Liver (tissue), 8 donors: ENCODE measurements at regions not wholly inside any gene's neighbourhood (a gene's known extent, or its start where the extent isn't known, plus 50 kb on each side); places are given as distances from the start of the nearest gene placed in this dataset.

Experiments
- DNase-seq: peaks from one replicate; pipeline ENCODE4 v3.0.0-alpha.2; 2017; ENCODE audit warnings: low spot score
- H3K27ac ChIP-seq, 2 donors: one replicate each; pipeline ENCODE4 v1.7.0; 2013; ENCODE audit warnings: inconsistent platforms in 2 of 2, low read length in 2 of 2, control low read depth in 1 of 2, low read depth in 1 of 2, mild to moderate bottlenecking in 1 of 2
- H3K27me3 ChIP-seq, 4 donors: one replicate each; pipeline versions ENCODE4 v1.6.1 to v1.7.0; 2013; ENCODE audit warnings: low read length in 3 of 4, inconsistent platforms in 1 of 4, mild to moderate bottlenecking in 1 of 4, moderate library complexity in 1 of 4; ENCODE audit not compliant: control insufficient read depth in 4 of 4, insufficient read depth in 4 of 4
- H3K36me3 ChIP-seq, 4 donors: one replicate each; pipeline versions ENCODE4 v1.6.1 to v1.7.0; 2013; ENCODE audit warnings: low read length in 3 of 4, mild to moderate bottlenecking in 3 of 4, low read depth in 1 of 4, moderate library complexity in 1 of 4; ENCODE audit not compliant: control insufficient read depth in 4 of 4, insufficient read depth in 3 of 4
- H3K4me1 ChIP-seq, 4 donors: one replicate each; pipeline versions ENCODE4 v1.6.1 to v1.7.0; 2013; ENCODE audit warnings: low read length in 3 of 4, mild to moderate bottlenecking in 3 of 4, moderate library complexity in 1 of 4; ENCODE audit not compliant: control insufficient read depth in 4 of 4, insufficient read depth in 4 of 4
- H3K4me3 ChIP-seq, 3 donors: one replicate each; pipeline versions ENCODE4 v1.6.1 to v1.7.0; 2013; ENCODE audit warnings: low read length in 3 of 3, control low read depth in 1 of 3, low read depth in 1 of 3, mild to moderate bottlenecking in 1 of 3
- H3K9ac ChIP-seq, 2 donors: one replicate each; pipeline ENCODE4 v1.7.0; 2013; ENCODE audit warnings: low read length in 2 of 2, mild to moderate bottlenecking in 2 of 2, moderate library complexity in 2 of 2, control low read depth in 1 of 2, low read depth in 1 of 2
- H3K9me3 ChIP-seq, 4 donors: one replicate each; pipeline versions ENCODE4 v1.6.1 to v1.7.0; 2013; ENCODE audit warnings: low read length in 3 of 4; ENCODE audit not compliant: control insufficient read depth in 4 of 4
- ATF3 ChIP-seq: IDR thresholded peaks from 2 replicates; pipeline ENCODE4 v1.6.1; 2016; ENCODE audit warnings: antibody characterized with exemption
- CTCF ChIP-seq: fragments of 150-350 bp; IDR thresholded peaks from 2 replicates; pipeline ENCODE4 v1.5.1; 2017; ENCODE audit warnings: improper control_type of control experiment, low read depth, low read length; ENCODE audit not compliant: missing input control
- EGR1 ChIP-seq, 2 donors: IDR thresholded peaks; 2 replicates each; pipeline ENCODE4 v1.6.1; 2016 to 2018; ENCODE audit warnings: antibody characterized with exemption in 2 of 2, low read depth in 2 of 2
- FOXA1 ChIP-seq: IDR thresholded peaks from 2 replicates; pipeline ENCODE4 v1.6.1; 2016; ENCODE audit warnings: antibody characterized with exemption
- FOXA2 ChIP-seq: IDR thresholded peaks from 2 replicates; pipeline ENCODE4 v1.6.1; 2016; ENCODE audit warnings: antibody characterized with exemption
- GABPA ChIP-seq, 2 donors: IDR thresholded peaks in 1 of 2; conservative IDR thresholded peaks in 1 of 2; 2 replicates each; pipeline ENCODE4 v1.6.1; 2016; ENCODE audit warnings: antibody characterized with exemption in 2 of 2, mild to moderate bottlenecking in 1 of 2, moderate library complexity in 1 of 2
- HNF4A ChIP-seq, 2 donors: conservative IDR thresholded peaks; 2 replicates each; pipeline ENCODE4 v1.6.1; 2016; ENCODE audit warnings: antibody characterized with exemption in 2 of 2, mild to moderate bottlenecking in 2 of 2
- HNF4G ChIP-seq: IDR thresholded peaks from 2 replicates; pipeline ENCODE4 v1.6.1; 2016; ENCODE audit warnings: antibody characterized with exemption
- JUND ChIP-seq, 2 donors: IDR thresholded peaks; 2 replicates each; pipeline ENCODE4 v1.6.1; 2016; ENCODE audit warnings: antibody characterized with exemption in 2 of 2
- NR2F2 ChIP-seq: IDR thresholded peaks from 2 replicates; pipeline ENCODE4 v1.6.1; 2016; ENCODE audit warnings: antibody characterized with exemption
- RAD21 ChIP-seq, 2 donors: IDR thresholded peaks; 2 replicates each; pipeline ENCODE4 v1.6.1; 2016; ENCODE audit warnings: antibody characterized with exemption in 2 of 2, mild to moderate bottlenecking in 2 of 2
- RXRA ChIP-seq, 2 donors: IDR thresholded peaks; 2 replicates each; pipeline ENCODE4 v1.6.1; 2017 to 2018; ENCODE audit warnings: antibody characterized with exemption in 2 of 2, mild to moderate bottlenecking in 1 of 2
- SP1 ChIP-seq: IDR thresholded peaks from 2 replicates; pipeline ENCODE4 v1.6.1; 2018; ENCODE audit warnings: antibody characterized with exemption, mild to moderate bottlenecking
- TAF1 ChIP-seq: conservative IDR thresholded peaks from 2 replicates; pipeline ENCODE4 v1.6.1; 2016; ENCODE audit warnings: antibody characterized with exemption, mild to moderate bottlenecking
- YY1 ChIP-seq: IDR thresholded peaks from 2 replicates; pipeline ENCODE4 v1.6.1; 2016; ENCODE audit warnings: antibody characterized with exemption, mild to moderate bottlenecking
- ZBTB33 ChIP-seq: IDR thresholded peaks from 2 replicates; pipeline ENCODE4 v1.6.1; 2016; ENCODE audit warnings: antibody characterized with exemption
- WGBS: extraction: QIAGEN DNeasy Blood & Tissue Kit; methylation state at CpG from one replicate; pipeline ENCODE4 v1.1.7; 2013; 5-methylcytosine and 5-hydroxymethylcytosine counted together
- TF ChIP-seq, protein P1 (sequence below): IDR thresholded peaks from 2 replicates; pipeline ENCODE4 v1.6.1; 2016; ENCODE audit warnings: antibody characterized with exemption, mild to moderate bottlenecking
- donor health status: healthy.
- donor health status: healthy.
- donor health status: healthy.
- donor health status: healthy.
- donor health status: healthy.

GRCh38 chr2:848099-848498 is 102.5 kb upstream of the SNTG2 start:
- WGBS: 77% methylated on average over 3 of the region's 3 CpGs
- no peaks in the 10 kb centered on the region for H3K4me1 ChIP-seq
- no peaks in the 10 kb centered on the region for H3K36me3 ChIP-seq
- TF ChIP-seq YY1 (no peak), EGR1 (IDR thresholded peaks at IDR 0.05; ENCODE audit: low read depth in 2 of 2) (no peak), TAF1 (no peak), SP1 (no peak), HNF4G (no peak), JUND (IDR thresholded peaks at IDR 0.05) (no peak), RXRA (IDR thresholded peaks at IDR 0.05) (no peak), CTCF (no peak)
- TF ChIP-seq, protein P1, sequence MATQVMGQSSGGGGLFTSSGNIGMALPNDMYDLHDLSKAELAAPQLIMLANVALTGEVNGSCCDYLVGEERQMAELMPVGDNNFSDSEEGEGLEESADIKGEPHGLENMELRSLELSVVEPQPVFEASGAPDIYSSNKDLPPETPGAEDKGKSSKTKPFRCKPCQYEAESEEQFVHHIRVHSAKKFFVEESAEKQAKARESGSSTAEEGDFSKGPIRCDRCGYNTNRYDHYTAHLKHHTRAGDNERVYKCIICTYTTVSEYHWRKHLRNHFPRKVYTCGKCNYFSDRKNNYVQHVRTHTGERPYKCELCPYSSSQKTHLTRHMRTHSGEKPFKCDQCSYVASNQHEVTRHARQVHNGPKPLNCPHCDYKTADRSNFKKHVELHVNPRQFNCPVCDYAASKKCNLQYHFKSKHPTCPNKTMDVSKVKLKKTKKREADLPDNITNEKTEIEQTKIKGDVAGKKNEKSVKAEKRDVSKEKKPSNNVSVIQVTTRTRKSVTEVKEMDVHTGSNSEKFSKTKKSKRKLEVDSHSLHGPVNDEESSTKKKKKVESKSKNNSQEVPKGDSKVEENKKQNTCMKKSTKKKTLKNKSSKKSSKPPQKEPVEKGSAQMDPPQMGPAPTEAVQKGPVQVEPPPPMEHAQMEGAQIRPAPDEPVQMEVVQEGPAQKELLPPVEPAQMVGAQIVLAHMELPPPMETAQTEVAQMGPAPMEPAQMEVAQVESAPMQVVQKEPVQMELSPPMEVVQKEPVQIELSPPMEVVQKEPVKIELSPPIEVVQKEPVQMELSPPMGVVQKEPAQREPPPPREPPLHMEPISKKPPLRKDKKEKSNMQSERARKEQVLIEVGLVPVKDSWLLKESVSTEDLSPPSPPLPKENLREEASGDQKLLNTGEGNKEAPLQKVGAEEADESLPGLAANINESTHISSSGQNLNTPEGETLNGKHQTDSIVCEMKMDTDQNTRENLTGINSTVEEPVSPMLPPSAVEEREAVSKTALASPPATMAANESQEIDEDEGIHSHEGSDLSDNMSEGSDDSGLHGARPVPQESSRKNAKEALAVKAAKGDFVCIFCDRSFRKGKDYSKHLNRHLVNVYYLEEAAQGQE: no peak
- no peak for DNase-seq
- H3K9me3 ChIP-seq: no peaks in the 10 kb centered on the region
- no peak overlapping the region for H3K9ac ChIP-seq
- H3K27ac ChIP-seq: no peak overlapping the region
- H3K4me3 ChIP-seq: no peak overlapping the region
- no peaks in the 10 kb centered on the region for H3K27me3 ChIP-seq

- Histone ChIP-seq H3K36me3 (no peaks in the 10 kb centered on the region), H3K9me3 (no peaks in the 10 kb centered on the region), H3K9ac (no peak overlapping the region), H3K27me3 (no peaks in the 10 kb centered on the region), H3K4me3 (no peak overlapping the region), H3K4me1 (no peaks in the 10 kb centered on the region), H3K27ac (no peak overlapping the region)
- 77% methylated on average over 10 of the region's 10 CpGs for WGBS
- TF ChIP-seq GABPA (IDR thresholded peaks at IDR 0.05 in 1 of 2, conservative IDR thresholded peaks at IDR 0.05 in 1 of 2) (no peak), NR2F2 (no peak), ATF3 (no peak), SP1 (no peak), FOXA2 (no peak), RAD21 (IDR thresholded peaks at IDR 0.05) (no peak), CTCF (no peak), YY1 (no peak), FOXA1 (no peak), HNF4G (no peak), ZBTB33 (no peak), EGR1 (IDR thresholded peaks at IDR 0.05; ENCODE audit: low read depth in 2 of 2) (no peak), TAF1 (no peak), HNF4A (conservative IDR thresholded peaks at IDR 0.05) (no peak), RXRA (IDR thresholded peaks at IDR 0.05) (no peak)
- TF ChIP-seq, protein P1: no peak
- DNase-seq: no peak
Observed at GRCh38 chr2:847669-848068, 103.0 kb upstream of the SNTG2 start.
